ENCODE measurements at regions not wholly inside any gene's neighbourhood (a gene's known extent, or its start where the extent isn't known, plus 50 kb on each side); places are given as distances from the start of the nearest gene placed in this dataset.

DNA sequence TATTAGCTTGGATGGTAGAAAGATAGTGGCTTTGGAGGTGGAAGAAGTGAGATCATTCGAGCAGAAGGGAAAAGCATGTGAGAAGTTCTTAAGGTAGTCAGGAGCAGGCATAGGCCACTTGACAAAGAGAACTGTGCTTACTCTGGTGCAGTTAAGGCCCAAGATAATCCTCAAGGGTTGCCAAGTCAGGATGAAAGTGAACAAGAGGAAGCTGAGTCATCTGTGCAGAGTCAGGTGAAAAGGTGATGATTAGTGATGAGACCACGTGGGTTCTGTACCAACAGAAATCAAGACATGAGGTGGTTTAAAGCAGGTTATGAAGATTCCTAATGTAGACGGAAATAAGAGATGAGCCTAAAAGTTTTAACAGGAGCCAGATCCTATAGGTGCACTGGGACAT lies 369.8 kb downstream of the DTHD1 start:
- Mint-ChIP-seq H3K4me1 (no peaks in the 10 kb centered on the region), H3K9me3 (peaks cover 0 to 3% (median 0%) of the 10 kb centered on the region in 7 donors), H3K27me3 (no peaks in the 10 kb centered on the region), H3K36me3 (no peaks in the 10 kb centered on the region), H3K4me3 (no peak overlapping the region), H3K27ac (no peak overlapping the region)
- no peak for DNase-seq
- ATAC-seq (ENCODE audit: low read depth in 2 of 2), result no peak

DNA sequence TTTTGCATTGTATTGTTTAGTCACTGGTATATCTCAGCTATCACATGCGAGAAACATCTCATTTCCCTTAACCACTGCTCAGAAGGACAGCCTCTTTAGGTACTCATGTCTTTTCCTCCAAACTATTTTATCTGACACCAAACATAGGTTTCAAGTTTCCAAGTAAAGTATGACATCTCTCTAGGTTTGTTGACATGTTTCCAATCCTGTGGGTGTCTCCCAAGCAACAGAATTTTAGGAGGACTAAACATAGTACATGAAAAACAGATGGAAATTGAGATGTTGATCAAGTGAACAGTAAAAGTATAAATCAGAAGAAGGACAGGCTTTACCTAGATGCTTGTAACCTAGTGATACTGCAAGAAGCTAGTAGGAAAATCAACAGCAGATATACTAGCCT lies 371.4 kb downstream of the DTHD1 start:
- ATAC-seq (ENCODE audit: low read depth in 2 of 2) (no peak), DNase-seq (no peak)
- no peak overlapping the region for H3K4me3 Mint-ChIP-seq
- no peaks in the 10 kb centered on the region for H3K4me1 Mint-ChIP-seq
- H3K9me3 Mint-ChIP-seq, result peaks cover 0 to 3% (median 0%) of the 10 kb centered on the region in 7 donors
- H3K27me3 Mint-ChIP-seq, result no peaks in the 10 kb centered on the region
- no peaks in the 10 kb centered on the region for H3K36me3 Mint-ChIP-seq
- H3K27ac Mint-ChIP-seq, result no peak overlapping the region

GRCh38 chr4:36665985-36666527 lies 384.6 kb downstream of the DTHD1 start:
- no peaks in the 10 kb centered on the region for H3K36me3 Mint-ChIP-seq
- no peaks in the 10 kb centered on the region for H3K4me1 Mint-ChIP-seq
- peaks cover 0 to 7% (median 4%) of the 10 kb centered on the region in 7 donors for H3K9me3 Mint-ChIP-seq
- H3K27me3 Mint-ChIP-seq, result no peaks in the 10 kb centered on the region
- DNase-seq (no peak), ATAC-seq (ENCODE audit: low read depth in 2 of 2) (no peak)
- no peak overlapping the region for H3K4me3 Mint-ChIP-seq
- H3K27ac Mint-ChIP-seq, result no peak overlapping the region

- no peaks in the 10 kb centered on the region for H3K4me1 Mint-ChIP-seq
- no peaks in the 10 kb centered on the region for H3K36me3 Mint-ChIP-seq
- DNase-seq (no peak), ATAC-seq (ENCODE audit: low read depth in 2 of 2) (no peak)
- H3K27me3 Mint-ChIP-seq, result no peaks in the 10 kb centered on the region
- peak overlapping the region in 1 of 8 donors; percentile 11 for H3K4me3 Mint-ChIP-seq
- peaks cover 0 to 7% (median 3%) of the 10 kb centered on the region in 7 donors for H3K9me3 Mint-ChIP-seq
- no peak overlapping the region for H3K27ac Mint-ChIP-seq
These were observed 394.0 kb downstream of the DTHD1 start for GRCh38 chr4:36675436-36675835.

DNA sequence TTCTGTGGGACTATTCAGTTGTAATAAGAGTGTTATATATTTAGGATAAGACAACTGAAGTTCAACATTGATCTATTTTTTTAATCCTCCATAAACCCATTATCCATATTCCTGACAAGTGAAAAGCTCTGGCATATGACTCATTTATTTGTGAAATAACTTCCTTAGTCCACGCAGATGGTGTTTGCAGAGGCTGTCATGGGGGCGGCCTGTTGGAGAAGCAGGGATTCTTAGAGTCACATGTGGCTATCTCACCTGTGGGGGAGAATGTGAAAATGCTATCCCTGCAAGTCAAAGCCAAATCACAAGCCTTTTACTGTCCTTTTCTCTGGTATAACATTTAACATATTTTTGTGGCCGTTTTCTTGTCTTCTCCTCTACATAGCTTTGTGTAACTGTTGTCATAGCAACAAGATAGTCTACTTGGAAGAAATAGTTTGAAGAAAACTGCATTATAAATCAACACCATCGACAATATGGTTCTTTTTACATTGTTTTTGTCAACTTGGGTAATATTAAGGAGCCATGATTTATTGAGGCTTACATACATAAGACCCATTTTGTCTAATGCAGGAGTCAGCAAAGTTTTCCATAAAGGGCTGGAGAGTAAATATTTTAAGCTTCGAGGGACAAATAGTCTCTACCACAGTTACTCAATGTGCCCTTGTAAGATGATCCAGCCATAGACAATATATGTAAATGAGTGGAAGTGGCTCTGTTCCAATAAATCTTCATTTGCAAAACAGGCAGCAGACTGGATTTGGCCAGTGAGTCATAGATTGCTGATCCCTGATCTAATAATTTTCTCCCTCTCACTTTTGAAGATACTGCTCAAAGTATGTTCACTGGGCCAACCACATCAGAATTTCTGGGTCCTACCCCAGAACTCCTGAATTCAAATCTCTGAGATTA lies 395.0 kb downstream of the DTHD1 start:
- H3K4me1 Mint-ChIP-seq, result no peaks in the 10 kb centered on the region
- H3K27me3 Mint-ChIP-seq, result no peaks in the 10 kb centered on the region
- H3K27ac Mint-ChIP-seq, result no peak overlapping the region
- H3K36me3 Mint-ChIP-seq, result no peaks in the 10 kb centered on the region
- H3K9me3 Mint-ChIP-seq, result peaks cover 0 to 7% (median 4%) of the 10 kb centered on the region in 7 donors
- no peak overlapping the region for H3K4me3 Mint-ChIP-seq
- ATAC-seq (ENCODE audit: low read depth in 2 of 2) (no peak), DNase-seq (no peak)

DNA sequence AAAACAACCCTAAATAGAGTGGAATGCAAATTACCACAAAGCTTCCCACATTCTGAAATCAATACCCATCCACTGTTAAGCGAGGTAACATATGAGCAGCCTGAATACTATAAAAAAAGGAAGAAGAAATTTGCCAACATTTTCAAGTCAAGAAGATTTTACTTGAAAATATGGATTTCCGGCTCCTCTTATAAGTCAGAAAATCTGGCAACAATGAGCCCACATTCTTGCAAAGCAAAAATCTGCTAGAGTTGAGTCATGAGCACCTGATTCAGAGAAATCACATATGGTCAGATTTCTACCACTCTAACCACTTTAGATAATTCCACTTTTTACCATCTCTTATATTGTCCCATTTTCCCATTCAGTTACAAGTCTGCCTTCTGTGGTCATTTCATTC lies 395.7 kb downstream of the DTHD1 start:
- DNase-seq (no peak), ATAC-seq (ENCODE audit: low read depth in 2 of 2) (no peak)
- Mint-ChIP-seq H3K27me3 (no peaks in the 10 kb centered on the region), H3K4me1 (no peaks in the 10 kb centered on the region), H3K4me3 (no peak overlapping the region), H3K27ac (no peak overlapping the region), H3K9me3 (peaks cover 0 to 7% (median 4%) of the 10 kb centered on the region in 7 donors), H3K36me3 (no peaks in the 10 kb centered on the region)

GRCh38 chr4:36677874-36678273 lies 396.5 kb downstream of the DTHD1 start:
- Mint-ChIP-seq H3K4me3 (no peak overlapping the region), H3K27me3 (no peaks in the 10 kb centered on the region), H3K9me3 (peaks cover 0 to 7% (median 4%) of the 10 kb centered on the region in 7 donors), H3K36me3 (no peaks in the 10 kb centered on the region), H3K27ac (no peak overlapping the region), H3K4me1 (no peaks in the 10 kb centered on the region)
- DNase-seq (no peak), ATAC-seq (ENCODE audit: low read depth in 2 of 2) (no peak)

GRCh38 chr4:36687681-36688080 lies 406.3 kb downstream of the DTHD1 start:
- ATAC-seq (ENCODE audit: low read depth in 2 of 2), result no peak
- Mint-ChIP-seq H3K27ac (no peak overlapping the region), H3K4me3 (no peak overlapping the region), H3K4me1 (no peaks in the 10 kb centered on the region), H3K36me3 (no peaks in the 10 kb centered on the region), H3K27me3 (no peaks in the 10 kb centered on the region), H3K9me3 (peaks cover 0 to 13% (median 7%) of the 10 kb centered on the region in 7 donors)
- no peak for DNase-seq

DNA sequence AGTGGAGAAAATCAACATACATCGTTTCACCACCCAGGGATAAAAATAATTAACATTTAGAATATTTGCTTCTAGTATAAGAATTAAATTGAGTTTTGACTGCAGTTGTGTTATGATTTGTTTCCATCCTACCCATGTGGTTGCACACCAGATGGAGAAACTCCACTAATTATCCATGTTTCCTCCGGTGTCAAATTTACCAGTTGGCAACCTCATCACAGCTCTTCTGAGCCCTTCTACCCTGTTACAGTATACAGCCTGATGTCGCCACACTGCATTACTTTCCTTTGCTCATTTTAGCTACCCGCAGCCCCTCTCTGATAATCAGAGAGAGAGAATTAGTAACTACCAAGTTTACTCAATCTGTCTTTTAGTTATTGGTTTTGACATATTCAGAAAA lies 411.2 kb downstream of the DTHD1 start:
- no peaks in the 10 kb centered on the region for H3K27me3 Mint-ChIP-seq
- DNase-seq (no peak), ATAC-seq (ENCODE audit: low read depth in 2 of 2) (no peak)
- no peaks in the 10 kb centered on the region for H3K4me1 Mint-ChIP-seq
- no peak overlapping the region for H3K27ac Mint-ChIP-seq
- H3K36me3 Mint-ChIP-seq, result no peaks in the 10 kb centered on the region
- no peak overlapping the region for H3K4me3 Mint-ChIP-seq
- peaks cover 3 to 17% (median 7%) of the 10 kb centered on the region in 7 donors for H3K9me3 Mint-ChIP-seq

DNA sequence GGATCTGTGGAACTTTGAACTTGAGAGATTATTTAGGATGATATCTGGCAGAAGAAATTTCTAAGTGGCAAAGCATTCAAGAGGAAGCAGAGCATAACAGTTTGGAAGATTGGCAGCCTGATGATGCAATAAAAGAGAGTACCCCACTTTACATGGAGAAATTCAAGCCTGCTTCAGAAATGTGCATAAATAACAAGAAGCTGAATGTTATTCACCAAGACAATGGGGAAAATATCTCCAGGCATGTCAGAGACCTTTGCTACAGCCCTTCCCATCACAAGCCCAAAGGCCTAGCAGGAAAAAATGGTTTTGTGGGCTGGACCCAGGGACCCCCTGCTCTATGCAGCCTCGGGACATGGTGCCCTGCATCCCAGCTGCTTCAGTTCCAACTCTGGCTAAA lies 420.8 kb downstream of the DTHD1 start:
- ATAC-seq (ENCODE audit: low read depth in 2 of 2), result no peak
- Mint-ChIP-seq H3K27ac (no peak overlapping the region), H3K36me3 (no peaks in the 10 kb centered on the region), H3K27me3 (no peaks in the 10 kb centered on the region), H3K4me3 (no peak overlapping the region), H3K9me3 (peaks cover 0 to 16% (median 3%) of the 10 kb centered on the region in 7 donors), H3K4me1 (no peaks in the 10 kb centered on the region)
- no peak for DNase-seq

GRCh38 chr4:36704289-36704688 lies 422.9 kb downstream of the DTHD1 start:
- no peaks in the 10 kb centered on the region for H3K36me3 Mint-ChIP-seq
- ATAC-seq (ENCODE audit: low read depth in 2 of 2), result no peak
- no peak overlapping the region for H3K4me3 Mint-ChIP-seq
- no peaks in the 10 kb centered on the region for H3K27me3 Mint-ChIP-seq
- H3K9me3 Mint-ChIP-seq, result peaks cover 0 to 25% (median 3%) of the 10 kb centered on the region in 7 donors
- H3K27ac Mint-ChIP-seq, result no peak overlapping the region
- H3K4me1 Mint-ChIP-seq, result no peaks in the 10 kb centered on the region
- DNase-seq, result no peak

DNA sequence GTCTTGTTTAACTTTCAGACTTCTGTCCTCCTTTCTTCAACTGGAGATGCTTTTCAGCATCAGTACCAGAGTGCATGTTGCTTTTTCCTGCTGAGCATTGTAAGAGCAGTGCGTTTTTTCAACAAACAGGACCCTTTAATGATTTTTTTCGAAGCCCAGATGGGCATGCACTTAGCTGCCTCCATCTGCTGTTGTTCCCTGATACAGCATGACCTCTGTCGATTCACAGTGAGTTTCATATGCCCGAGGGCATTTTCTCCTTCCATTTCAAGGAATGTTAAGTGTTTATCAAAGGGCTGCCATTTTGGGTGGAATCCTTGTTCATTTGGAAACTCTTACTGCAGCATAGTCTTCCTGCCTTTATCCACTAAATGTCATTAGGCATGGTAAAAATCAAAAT lies 428.6 kb downstream of the DTHD1 start:
- no peaks in the 10 kb centered on the region for H3K4me1 Mint-ChIP-seq
- no peaks in the 10 kb centered on the region for H3K27me3 Mint-ChIP-seq

DNA sequence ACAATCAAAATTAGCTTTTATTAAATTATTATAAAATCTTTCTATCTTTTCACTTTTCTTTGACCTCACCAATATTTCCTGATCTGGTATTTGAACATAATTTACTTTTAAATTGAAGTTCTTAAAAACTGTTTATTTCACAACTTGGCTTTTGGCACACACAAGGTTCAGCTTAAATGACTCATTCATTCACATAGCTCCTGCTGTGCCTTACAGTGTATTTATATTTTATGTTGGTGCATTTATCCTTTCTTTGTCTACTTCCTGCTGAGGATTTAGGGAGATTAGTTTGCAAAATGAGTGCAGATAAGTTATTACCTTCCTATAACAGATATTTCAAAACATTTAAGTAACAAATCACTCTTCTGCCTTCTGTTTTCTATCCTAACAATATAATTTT lies 430.6 kb downstream of the DTHD1 start:
- H3K27ac Mint-ChIP-seq, result no peak overlapping the region
- no peaks in the 10 kb centered on the region for H3K27me3 Mint-ChIP-seq
- H3K4me1 Mint-ChIP-seq, result no peaks in the 10 kb centered on the region

More for the DNA sequence above, 428.6 kb downstream of the DTHD1 start:
- Mint-ChIP-seq H3K27ac (no peak overlapping the region), H3K36me3 (no peaks in the 10 kb centered on the region), H3K4me3 (no peak overlapping the region), H3K9me3 (peaks cover 0 to 9% (median 0%) of the 10 kb centered on the region in 7 donors)
- ATAC-seq (ENCODE audit: low read depth in 2 of 2) (no peak), DNase-seq (no peak)

DNA sequence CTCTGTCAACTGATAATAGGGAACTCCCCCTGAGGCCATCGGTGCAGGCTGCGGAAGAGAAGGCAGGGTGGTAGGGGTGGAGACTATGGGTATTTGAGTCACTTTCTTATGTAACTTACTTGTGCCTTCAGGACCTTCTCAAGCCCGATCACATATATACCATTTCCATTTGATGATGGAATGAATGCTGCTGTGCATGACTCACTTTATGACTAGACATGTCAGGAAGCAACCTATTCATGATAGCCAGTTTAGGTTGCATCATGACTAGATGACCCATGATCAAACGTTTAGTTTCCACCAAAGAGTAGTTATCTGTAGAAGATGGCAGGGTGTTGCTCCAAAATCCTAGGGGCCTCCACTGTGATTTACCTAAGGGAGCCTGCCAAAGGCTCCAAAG lies 435.5 kb downstream of the DTHD1 start:
- ATAC-seq (ENCODE audit: low read depth in 2 of 2) (no peak), DNase-seq (no peak)
- Mint-ChIP-seq H3K4me3 (no peak overlapping the region), H3K27me3 (no peaks in the 10 kb centered on the region), H3K27ac (no peak overlapping the region), H3K36me3 (no peaks in the 10 kb centered on the region), H3K9me3 (peaks cover 0 to 5% (median 0%) of the 10 kb centered on the region in 7 donors), H3K4me1 (no peaks in the 10 kb centered on the region)

More for the DNA sequence above, 430.6 kb downstream of the DTHD1 start:
- ATAC-seq (ENCODE audit: low read depth in 2 of 2) (no peak), DNase-seq (no peak)
- peaks cover 0 to 9% (median 0%) of the 10 kb centered on the region in 7 donors for H3K9me3 Mint-ChIP-seq
- no peak overlapping the region for H3K4me3 Mint-ChIP-seq
- H3K36me3 Mint-ChIP-seq, result no peaks in the 10 kb centered on the region
